Adrenal gland (tissue), 9 donors: ENCODE measurements at regions not wholly inside any gene's neighbourhood (a gene's known extent, or its start where the extent isn't known, plus 50 kb on each side); places are given as distances from the start of the nearest gene placed in this dataset.

Experiments
- DNase-seq, 7 donors: peaks; one replicate each; pipeline ENCODE4 v3.0.0-alpha.2; 2019 to 2020
- H3K27ac ChIP-seq, 5 donors: fragments of 200-600 bp; sonication (generic) in 4 of 5; 1 replicate in 3 of 5; 2 replicates in 2 of 5; pipeline versions ENCODE4 v1.5.1 to v1.8.0; 2016 to 2020; ENCODE audit warnings: mild to moderate bottlenecking in 1 of 5
- H3K27me3 ChIP-seq: fragments of 200-600 bp; 2 replicates; pipeline ENCODE4 v1.8.0; 2021
- H3K36me3 ChIP-seq, 2 donors: fragments of 200-600 bp; replicated peaks in 1 of 2; 1 replicate in 1 of 2; 2 replicates in 1 of 2; pipeline versions ENCODE4 v1.5.1 to v1.8.0; 2018 to 2022
- H3K4me1 ChIP-seq, 2 donors: fragments of 200-600 bp; replicated peaks in 1 of 2; 1 replicate in 1 of 2; 2 replicates in 1 of 2; pipeline versions ENCODE4 v1.5.1 to v1.8.0; 2018 to 2021
- H3K4me3 ChIP-seq, 4 donors: fragments of 200-600 bp; sonication (generic) in 3 of 4; one replicate each; pipeline ENCODE4 v1.5.1; 2016 to 2018
- H3K9me3 ChIP-seq, 3 donors: fragments of 200-600 bp; sonication (generic) in 1 of 3; replicated peaks in 1 of 3; 1 replicate in 2 of 3; 2 replicates in 1 of 3; pipeline versions ENCODE4 v1.5.1 to v1.8.0; 2016 to 2021
- POLR2A ChIP-seq, 2 donors: fragments of 450-650 bp; IDR thresholded peaks; one replicate each; pipeline ENCODE4 v1.6.1; 2017; ENCODE audit warnings: antibody characterized with exemption in 2 of 2, mild to moderate bottlenecking in 2 of 2, moderate library complexity in 1 of 2
- WGBS, 4 donors: extraction: QIAGEN DNeasy Blood & Tissue Kit in 2 of 4; methylation state at CpG; one replicate each; pipeline versions ENCODE4 v1.1.5 to v1.1.7; 2013 to 2017; 5-methylcytosine and 5-hydroxymethylcytosine counted together
- intact Hi-C, 2 donors: fragments of 100-400 bp; cut with DNase I; formaldehyde crosslinking; loops; one replicate each; pipeline versions ENCODE4 v1.14.1 to v1.15.0; 2022 to 2023
- TF ChIP-seq, protein P1 (sequence below), 6 experiments: fragments of 450-650 bp in 4 of 6; fragments of 200-600 bp in 2 of 6; sonication (generic) in 1 of 6; IDR thresholded peaks; 1 replicate in 5 of 6; 2 replicates in 1 of 6; pipeline versions ENCODE4 v1.5.1 to v1.8.0; 2016 to 2021; ENCODE audit warnings: antibody characterized with exemption in 6 of 6, mild to moderate bottlenecking in 2 of 6, moderate library complexity in 1 of 6
- donor health status: healthy with polysubstance abuse.
- donor health status: Bipolar disorder and iron deficiency.
- donor health status: DM: yes; HTN: yes; CAD: no.
- donor health status: DM: no; HTN: no; CAD: no.
- donor health status: DM: no; HTN: no; CAD: no.

DNA sequence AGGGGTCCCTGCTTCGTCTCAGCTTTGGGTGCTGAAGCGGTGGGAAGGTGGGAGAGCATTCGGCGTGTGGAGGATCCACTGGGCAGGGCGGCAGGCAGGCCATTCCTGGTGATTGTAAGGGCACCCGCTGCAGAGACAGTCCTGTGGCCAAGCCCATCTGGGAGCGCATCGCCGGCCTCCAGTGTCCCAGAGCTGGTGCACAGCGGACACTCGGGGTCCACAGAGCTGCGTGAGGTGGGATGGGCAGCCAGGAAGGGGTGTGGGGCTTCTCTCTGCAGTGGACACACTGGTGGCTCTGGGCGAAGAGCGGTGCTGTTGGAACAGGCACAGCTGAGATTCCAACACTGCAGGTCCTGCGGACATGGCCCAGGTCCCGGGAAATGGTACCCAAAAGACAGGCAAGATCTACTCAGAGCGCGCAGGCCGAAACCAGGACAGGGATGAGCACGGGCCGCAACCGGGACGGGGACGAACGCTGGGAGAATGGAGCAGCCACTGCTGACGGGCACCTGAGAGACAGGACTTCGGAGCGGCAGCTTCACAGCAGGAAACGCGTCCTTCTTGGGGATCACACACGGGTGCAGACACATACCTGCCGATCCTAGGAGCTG lies 188.2 kb downstream of the ERMARD start:
- no peaks in the 10 kb centered on the region for H3K4me1 ChIP-seq
- 87 to 94% (median 91%) methylated on average over 19 to 32 of the region's 32 CpGs for WGBS, 4 donors
- no peak for TF ChIP-seq POLR2A (IDR thresholded peaks at IDR 0.05)
- H3K27ac ChIP-seq = no peak overlapping the region
- H3K9me3 ChIP-seq = peaks cover 0 to 7% (median 0%) of the 10 kb centered on the region in 3 donors
- H3K36me3 ChIP-seq = no peaks in the 10 kb centered on the region
- peak in 1 of 7 donors; percentile 44 for DNase-seq
- H3K4me3 ChIP-seq = no peak overlapping the region
- H3K27me3 ChIP-seq = no peaks in the 10 kb centered on the region
- intact Hi-C loops = no loop called here

DNA sequence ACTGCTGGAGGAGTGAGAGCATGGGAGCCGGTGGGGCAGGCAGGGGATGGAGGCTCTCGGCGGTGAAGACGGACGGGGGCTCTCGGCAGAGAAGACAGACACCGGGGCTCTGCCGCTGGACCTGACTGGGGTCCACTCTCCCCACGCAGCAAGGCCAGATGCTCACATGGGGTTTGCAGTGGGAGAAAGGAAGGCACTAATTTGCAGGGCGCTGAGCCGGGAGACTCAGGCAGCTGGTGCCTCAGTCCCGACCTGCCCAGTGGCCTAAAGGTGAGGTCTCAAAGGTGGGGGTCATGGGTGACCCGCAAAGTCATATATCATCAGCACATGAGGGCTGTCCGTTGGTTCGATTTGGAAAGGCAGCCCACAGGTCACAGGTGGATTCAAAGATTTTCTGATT lies 187.3 kb downstream of the ERMARD start:
- no peak for DNase-seq
- Histone ChIP-seq H3K27ac (no peak overlapping the region), H3K36me3 (no peaks in the 10 kb centered on the region), H3K27me3 (no peaks in the 10 kb centered on the region), H3K9me3 (no peaks in the 10 kb centered on the region), H3K4me1 (no peaks in the 10 kb centered on the region), H3K4me3 (no peak overlapping the region)
- no peak for TF ChIP-seq POLR2A (IDR thresholded peaks at IDR 0.05)
- TF ChIP-seq, protein P1, sequence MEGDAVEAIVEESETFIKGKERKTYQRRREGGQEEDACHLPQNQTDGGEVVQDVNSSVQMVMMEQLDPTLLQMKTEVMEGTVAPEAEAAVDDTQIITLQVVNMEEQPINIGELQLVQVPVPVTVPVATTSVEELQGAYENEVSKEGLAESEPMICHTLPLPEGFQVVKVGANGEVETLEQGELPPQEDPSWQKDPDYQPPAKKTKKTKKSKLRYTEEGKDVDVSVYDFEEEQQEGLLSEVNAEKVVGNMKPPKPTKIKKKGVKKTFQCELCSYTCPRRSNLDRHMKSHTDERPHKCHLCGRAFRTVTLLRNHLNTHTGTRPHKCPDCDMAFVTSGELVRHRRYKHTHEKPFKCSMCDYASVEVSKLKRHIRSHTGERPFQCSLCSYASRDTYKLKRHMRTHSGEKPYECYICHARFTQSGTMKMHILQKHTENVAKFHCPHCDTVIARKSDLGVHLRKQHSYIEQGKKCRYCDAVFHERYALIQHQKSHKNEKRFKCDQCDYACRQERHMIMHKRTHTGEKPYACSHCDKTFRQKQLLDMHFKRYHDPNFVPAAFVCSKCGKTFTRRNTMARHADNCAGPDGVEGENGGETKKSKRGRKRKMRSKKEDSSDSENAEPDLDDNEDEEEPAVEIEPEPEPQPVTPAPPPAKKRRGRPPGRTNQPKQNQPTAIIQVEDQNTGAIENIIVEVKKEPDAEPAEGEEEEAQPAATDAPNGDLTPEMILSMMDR (IDR thresholded peaks at IDR 0.05) = no peak
- intact Hi-C loops = no loop called here
- WGBS, 4 donors = 80 to 84% (median 80%) methylated on average over 12 to 15 of the region's 15 CpGs

DNA sequence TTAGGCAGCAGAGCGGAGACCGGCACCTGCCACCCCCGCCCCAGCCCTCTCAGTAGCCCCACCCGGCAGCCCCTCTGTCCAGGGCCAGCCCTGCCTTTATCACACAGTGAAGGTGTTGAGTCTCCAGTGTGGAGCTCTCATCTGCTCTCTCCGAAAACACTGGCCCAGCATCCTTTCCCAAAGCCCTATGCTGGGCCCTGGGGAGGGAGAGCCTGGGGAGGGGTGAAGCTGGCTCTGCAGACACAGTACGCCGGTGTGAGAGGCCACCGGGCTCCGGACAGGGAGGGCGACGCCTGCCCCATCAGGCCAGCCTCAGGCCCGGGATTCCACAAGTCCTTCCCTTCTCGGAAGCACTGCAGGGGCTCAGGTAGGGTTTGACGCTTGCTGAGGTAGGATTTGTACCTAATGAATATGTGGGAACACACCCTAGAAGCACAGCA lies 186.9 kb downstream of the ERMARD start:
- Histone ChIP-seq H3K4me3 (no peak overlapping the region), H3K27ac (no peak overlapping the region), H3K27me3 (no peaks in the 10 kb centered on the region), H3K36me3 (no peaks in the 10 kb centered on the region), H3K4me1 (no peaks in the 10 kb centered on the region), H3K9me3 (no peaks in the 10 kb centered on the region)
- 69 to 83% (median 77%) methylated on average over 6 to 14 of the region's 14 CpGs for WGBS, 4 donors
- no peak for DNase-seq
- intact Hi-C loops = no loop called here
- TF ChIP-seq, protein P1 (IDR thresholded peaks at IDR 0.05) = no peak
- no peak for TF ChIP-seq POLR2A (IDR thresholded peaks at IDR 0.05)

DNA sequence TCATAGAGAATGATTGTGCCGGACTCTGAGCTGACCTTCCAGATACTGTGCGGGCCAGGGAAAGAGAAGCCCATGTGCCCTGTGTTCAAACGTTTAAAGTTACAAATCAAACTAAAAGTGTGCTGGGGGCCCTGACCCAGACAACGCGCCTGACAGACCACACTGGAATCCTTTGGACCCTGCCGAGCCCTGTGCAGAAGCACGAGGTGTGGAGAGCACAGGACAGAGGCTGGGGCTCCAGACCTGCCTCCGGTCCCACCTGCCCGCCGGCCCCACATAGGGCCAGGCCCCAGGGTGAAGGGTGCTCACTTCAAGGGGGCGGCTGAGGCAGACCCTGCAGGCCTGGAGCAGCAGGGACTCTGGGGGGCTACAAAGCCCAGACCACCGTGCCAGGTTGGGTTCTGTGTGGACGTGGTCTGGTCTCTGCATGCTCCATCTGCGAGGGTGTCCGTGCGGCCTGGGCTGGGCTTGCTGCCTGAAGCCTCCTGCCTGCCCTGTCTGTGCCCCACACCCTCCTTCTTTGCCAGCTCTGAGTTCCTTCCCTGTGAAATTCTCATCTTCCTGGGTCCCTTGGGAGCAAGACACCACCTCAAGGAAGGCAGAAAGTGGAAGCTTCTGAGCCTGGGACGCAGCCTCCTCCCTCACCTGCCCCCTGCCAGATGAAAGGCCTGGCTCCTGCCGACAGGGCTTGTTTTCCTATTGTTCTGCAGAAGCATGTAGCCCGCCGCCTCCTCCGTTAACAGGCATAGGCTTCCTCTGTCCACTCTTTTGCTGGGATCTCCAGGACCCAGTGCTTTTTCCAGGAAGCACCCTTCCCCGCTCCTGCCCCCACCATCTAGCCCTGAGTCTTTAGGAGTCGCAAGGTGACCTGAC lies 186.2 kb downstream of the ERMARD start:
- 74 to 85% (median 82%) methylated on average over 12 to 23 of the region's 23 CpGs for WGBS, 4 donors
- no peak for DNase-seq
- no peaks in the 10 kb centered on the region for H3K9me3 ChIP-seq
- no peak for TF ChIP-seq POLR2A (IDR thresholded peaks at IDR 0.05)
- TF ChIP-seq, protein P1 (IDR thresholded peaks at IDR 0.05) = no peak
- no peaks in the 10 kb centered on the region for H3K36me3 ChIP-seq
- no peaks in the 10 kb centered on the region for H3K27me3 ChIP-seq
- H3K27ac ChIP-seq = no peak overlapping the region
- intact Hi-C loops = no loop called here
- no peak overlapping the region for H3K4me3 ChIP-seq
- no peaks in the 10 kb centered on the region for H3K4me1 ChIP-seq
